CD8-positive, alpha-beta memory T cell (primary cell): ENCODE measurements at regions not wholly inside any gene's neighbourhood (a gene's known extent, or its start where the extent isn't known, plus 50 kb on each side); places are given as distances from the start of the nearest gene placed in this dataset.
A peak's percentile ranks its signal among the peaks of the same experiment; 100 is the strongest.

Experiments used
- CTCF ChIA-PET: fragments of 350-600 bp; sonication (Branson Sonifier 250); formaldehyde crosslinking; loops from one replicate; lab custom pipeline; 2021; ENCODE audit warnings: antibody characterized with exemption; lab: Charles Lee
- POLR2A ChIA-PET: fragments of 350-600 bp; sonication (Branson Sonifier 250); formaldehyde crosslinking; loops from one replicate; lab custom pipeline; 2021; ENCODE audit warnings: antibody characterized with exemption; lab: Charles Lee
- DNase-seq, 5 donors: peaks; one replicate each; pipeline versions ENCODE4 v3.0.0 to v3.0.0-alpha.2; 2020 to 2022; ENCODE audit warnings: mixed read lengths in 1 of 5
- H3K27ac ChIP-seq: one replicate; pipeline ENCODE4 v1.7.0; 2013; ENCODE audit warnings: low read depth, mild to moderate bottlenecking, low read length, moderate library complexity
- H3K27me3 ChIP-seq: 2 replicates; pipeline ENCODE4 v1.7.0; 2013; ENCODE audit warnings: low read length, mild to moderate bottlenecking; ENCODE audit not compliant: insufficient read depth, poor library complexity, severe bottlenecking
- H3K36me3 ChIP-seq: 2 replicates; pipeline ENCODE4 v1.7.0; 2013; ENCODE audit warnings: mild to moderate bottlenecking, low read length, moderate library complexity; ENCODE audit not compliant: insufficient read depth
- H3K4me1 ChIP-seq: 2 replicates; pipeline ENCODE4 v1.7.0; 2013; ENCODE audit warnings: mild to moderate bottlenecking, low read length, moderate library complexity; ENCODE audit not compliant: insufficient read depth
- H3K4me3 ChIP-seq: 2 replicates; pipeline ENCODE4 v1.7.0; 2013; ENCODE audit warnings: mild to moderate bottlenecking, low read length
- H3K9me3 ChIP-seq: 2 replicates; pipeline ENCODE4 v1.7.0; 2013; ENCODE audit warnings: mild to moderate bottlenecking, low read length
- H3K27ac Mint-ChIP-seq, 8 donors: one replicate each; pipeline ENCODE4 v1.8.0; 2020 to 2021; ENCODE audit warnings: mixed read lengths in 8 of 8, mild to moderate bottlenecking in 6 of 8, inconsistent platforms in 3 of 8, moderate library complexity in 3 of 8
- H3K27me3 Mint-ChIP-seq, 2 donors: one replicate each; pipeline ENCODE4 v1.8.0; 2020 to 2021; ENCODE audit warnings: mixed read lengths in 2 of 2, mild to moderate bottlenecking in 1 of 2, moderate library complexity in 1 of 2
- H3K36me3 Mint-ChIP-seq, 3 donors: one replicate each; pipeline ENCODE4 v1.8.0; 2020 to 2021; ENCODE audit warnings: mixed read lengths in 3 of 3, inconsistent platforms in 1 of 3, mild to moderate bottlenecking in 1 of 3
- H3K4me1 Mint-ChIP-seq, 3 donors: one replicate each; pipeline ENCODE4 v1.8.0; 2020 to 2021; ENCODE audit warnings: mixed read lengths in 3 of 3, inconsistent platforms in 1 of 3, mild to moderate bottlenecking in 1 of 3
- H3K4me3 Mint-ChIP-seq, 7 donors: one replicate each; pipeline ENCODE4 v1.8.0; 2020 to 2021; ENCODE audit warnings: mixed read lengths in 7 of 7, mild to moderate bottlenecking in 6 of 7, moderate library complexity in 4 of 7, inconsistent platforms in 2 of 7
- H3K9me3 Mint-ChIP-seq, 5 donors: one replicate each; pipeline ENCODE4 v1.8.0; 2020 to 2022; ENCODE audit warnings: mixed read lengths in 5 of 5, mild to moderate bottlenecking in 3 of 5, moderate library complexity in 2 of 5, inconsistent platforms in 1 of 5

DNA sequence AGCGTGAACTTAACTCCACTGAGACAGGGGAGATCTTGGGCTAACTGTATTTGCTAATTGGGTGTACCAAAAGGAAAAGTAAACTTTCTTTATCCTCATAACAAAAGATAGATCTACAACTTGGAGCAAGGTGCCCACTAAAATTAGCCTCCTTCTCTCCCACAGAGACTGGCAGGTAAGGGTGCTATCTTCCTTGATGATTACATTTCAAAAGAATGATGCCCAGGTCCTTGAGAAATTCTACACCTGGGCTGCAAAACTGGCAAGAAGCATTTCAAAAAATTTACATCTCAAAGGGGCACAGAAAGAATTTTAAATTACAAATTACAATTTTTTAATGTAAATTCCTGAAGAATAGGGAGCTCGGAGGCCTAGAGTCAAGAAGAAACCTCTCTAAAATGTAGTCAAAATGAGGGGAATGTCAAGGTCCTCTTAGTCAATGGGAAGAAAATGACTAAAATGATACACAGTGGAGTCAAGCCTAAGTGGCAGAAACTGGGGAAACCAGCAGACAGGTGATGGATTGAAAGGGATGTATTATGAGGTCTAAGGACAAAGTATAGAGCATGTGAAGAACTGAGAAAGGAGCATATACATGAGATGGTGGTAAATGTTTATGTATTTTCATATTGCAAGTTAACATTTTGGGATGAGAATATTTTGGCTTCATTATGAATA lies 348.3 kb upstream of the TUSC1 start:
- Histone ChIP-seq H3K27me3 (no peaks in the 10 kb centered on the region), H3K9me3 (no peaks in the 10 kb centered on the region), H3K36me3 (no peaks in the 10 kb centered on the region), H3K27ac (no peak overlapping the region), H3K4me3 (no peak overlapping the region), H3K4me1 (no peaks in the 10 kb centered on the region)
- H3K27me3 Mint-ChIP-seq: peaks cover 0 to 2% of the 10 kb centered on the region in 2 donors
- H3K9me3 Mint-ChIP-seq: peaks cover 7 to 27% (median 12%) of the 10 kb centered on the region in 5 donors
- POLR2A ChIA-PET: no interaction called here
- DNase-seq: no peak
- H3K4me3 Mint-ChIP-seq: no peak overlapping the region
- H3K27ac Mint-ChIP-seq: no peak overlapping the region
- H3K36me3 Mint-ChIP-seq: no peaks in the 10 kb centered on the region
- CTCF ChIA-PET: no interaction called here
- no peaks in the 10 kb centered on the region for H3K4me1 Mint-ChIP-seq

DNA sequence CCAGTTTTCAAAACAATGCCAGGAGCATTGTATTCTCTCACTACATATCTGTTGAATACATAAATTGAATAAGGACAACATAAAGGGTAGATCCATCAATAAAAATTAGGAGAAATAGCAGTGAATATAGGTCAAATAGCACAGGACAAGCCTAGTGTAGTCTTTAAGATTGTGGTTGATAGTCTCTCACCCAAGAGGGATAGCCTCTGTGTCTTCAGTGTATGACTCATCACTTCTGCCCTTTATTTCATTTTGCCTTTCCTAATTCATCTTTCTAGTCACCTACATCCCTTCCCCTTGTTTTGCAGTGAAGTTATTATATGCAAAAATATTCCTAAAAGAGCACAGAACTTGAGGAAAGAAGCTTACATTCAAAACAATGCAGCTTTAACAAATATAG lies 335.0 kb upstream of the TUSC1 start:
- peaks cover 2 to 40% (median 17%) of the 10 kb centered on the region in 5 donors for H3K9me3 Mint-ChIP-seq
- no peaks in the 10 kb centered on the region for H3K9me3 ChIP-seq
- no peak overlapping the region for H3K27ac ChIP-seq
- H3K36me3 Mint-ChIP-seq: no peaks in the 10 kb centered on the region
- H3K4me3 ChIP-seq: no peak overlapping the region
- DNase-seq: no peak
- H3K27me3 ChIP-seq: no peaks in the 10 kb centered on the region
- no peak overlapping the region for H3K4me3 Mint-ChIP-seq
- H3K27ac Mint-ChIP-seq: no peak overlapping the region
- ChIA-PET POLR2A (no interaction called here), CTCF (no interaction called here)
- H3K4me1 ChIP-seq: no peaks in the 10 kb centered on the region
- H3K27me3 Mint-ChIP-seq: no peaks in the 10 kb centered on the region
- no peaks in the 10 kb centered on the region for H3K4me1 Mint-ChIP-seq
- no peaks in the 10 kb centered on the region for H3K36me3 ChIP-seq

DNA sequence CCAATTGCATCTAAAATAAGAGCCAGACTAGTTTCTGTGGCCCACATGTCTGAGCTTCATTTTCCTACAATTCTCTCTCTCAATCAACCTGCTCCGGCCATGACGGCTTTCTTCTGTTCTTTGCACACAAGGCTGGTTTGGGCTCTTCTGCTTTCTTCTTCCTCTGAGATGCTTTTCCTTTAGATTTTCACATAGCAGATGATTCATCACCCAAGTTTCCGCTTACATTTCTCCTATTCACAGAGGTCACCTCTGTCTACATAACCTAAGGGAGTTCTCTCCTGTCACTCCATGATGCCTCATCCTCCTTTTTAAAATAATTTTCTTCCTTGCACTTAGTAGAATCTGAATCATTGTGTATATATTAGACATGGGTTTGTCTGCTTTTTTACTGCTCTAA lies 334.6 kb upstream of the TUSC1 start:
- Mint-ChIP-seq H3K4me1 (no peaks in the 10 kb centered on the region), H3K36me3 (no peaks in the 10 kb centered on the region), H3K4me3 (no peak overlapping the region), H3K9me3 (peaks cover 2 to 40% (median 20%) of the 10 kb centered on the region in 5 donors), H3K27ac (no peak overlapping the region), H3K27me3 (no peaks in the 10 kb centered on the region)
- POLR2A ChIA-PET: no interaction called here
- no peak for DNase-seq
- H3K27me3 ChIP-seq: no peaks in the 10 kb centered on the region
- H3K9me3 ChIP-seq: no peaks in the 10 kb centered on the region
- H3K4me3 ChIP-seq: no peak overlapping the region
- CTCF ChIA-PET: no interaction called here
- no peaks in the 10 kb centered on the region for H3K4me1 ChIP-seq
- H3K36me3 ChIP-seq: no peaks in the 10 kb centered on the region
- no peak overlapping the region for H3K27ac ChIP-seq

DNA sequence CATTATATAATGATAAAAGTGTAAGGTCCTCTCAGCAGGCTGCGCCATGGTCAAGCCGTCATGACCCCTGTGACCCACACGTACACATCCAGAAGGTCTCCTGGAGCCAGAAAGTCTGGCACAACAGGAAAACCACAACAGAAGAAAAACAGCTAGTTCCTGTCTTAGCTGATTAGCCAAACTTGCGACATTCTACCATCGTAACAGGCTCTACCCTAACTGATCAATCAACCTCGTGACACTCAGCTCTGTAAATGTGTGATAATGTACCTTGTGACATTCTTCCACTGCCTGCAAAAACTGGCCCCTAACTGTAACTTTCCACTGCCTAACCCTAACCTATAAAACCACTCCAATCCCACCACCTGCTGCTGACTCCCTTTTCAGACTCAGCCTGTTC lies 316.4 kb upstream of the TUSC1 start:
- H3K4me3 ChIP-seq: no peak overlapping the region
- Mint-ChIP-seq H3K9me3 (peaks cover 19 to 37% (median 29%) of the 10 kb centered on the region in 5 donors), H3K27ac (no peak overlapping the region), H3K27me3 (no peaks in the 10 kb centered on the region), H3K4me3 (no peak overlapping the region), H3K36me3 (no peaks in the 10 kb centered on the region), H3K4me1 (peaks cover 0 to 2% (median 0%) of the 10 kb centered on the region in 3 donors)
- DNase-seq: no peak
- no peak overlapping the region for H3K27ac ChIP-seq
- no peaks in the 10 kb centered on the region for H3K36me3 ChIP-seq
- ChIA-PET POLR2A (no interaction called here), CTCF (no interaction called here)
- H3K9me3 ChIP-seq: no peaks in the 10 kb centered on the region
- no peaks in the 10 kb centered on the region for H3K4me1 ChIP-seq
- H3K27me3 ChIP-seq: no peaks in the 10 kb centered on the region

DNA sequence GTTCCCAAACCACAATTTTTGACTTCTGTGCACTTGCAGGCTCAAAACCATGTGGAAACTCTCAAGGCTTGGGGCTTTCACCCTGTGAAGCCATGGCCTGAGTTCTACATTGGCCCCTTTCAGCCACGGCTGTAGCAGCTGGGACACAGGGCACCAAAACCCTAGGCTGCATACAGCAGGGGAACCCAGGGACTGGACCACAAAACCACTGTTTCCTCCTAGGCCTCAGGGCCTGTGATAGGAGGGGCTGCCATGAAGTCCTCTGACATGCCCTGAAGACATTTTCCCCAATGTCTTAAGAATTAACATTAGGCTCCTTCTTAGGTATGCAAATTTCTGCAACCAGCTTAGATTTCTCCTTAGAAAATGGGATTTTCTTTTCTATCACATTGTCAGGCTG lies 312.1 kb upstream of the TUSC1 start:
- Histone ChIP-seq H3K27ac (no peak overlapping the region), H3K27me3 (no peaks in the 10 kb centered on the region), H3K4me3 (no peak overlapping the region), H3K4me1 (no peaks in the 10 kb centered on the region), H3K36me3 (no peaks in the 10 kb centered on the region), H3K9me3 (no peaks in the 10 kb centered on the region)
- H3K4me1 Mint-ChIP-seq: no peaks in the 10 kb centered on the region
- H3K36me3 Mint-ChIP-seq: no peaks in the 10 kb centered on the region
- no peaks in the 10 kb centered on the region for H3K27me3 Mint-ChIP-seq
- POLR2A ChIA-PET: no interaction called here
- CTCF ChIA-PET: no interaction called here
- peak overlapping the region in 1 of 8 donors; percentile 27 for H3K27ac Mint-ChIP-seq
- H3K4me3 Mint-ChIP-seq: no peak overlapping the region
- peaks cover 29 to 49% (median 41%) of the 10 kb centered on the region in 5 donors for H3K9me3 Mint-ChIP-seq
- DNase-seq: no peak

DNA sequence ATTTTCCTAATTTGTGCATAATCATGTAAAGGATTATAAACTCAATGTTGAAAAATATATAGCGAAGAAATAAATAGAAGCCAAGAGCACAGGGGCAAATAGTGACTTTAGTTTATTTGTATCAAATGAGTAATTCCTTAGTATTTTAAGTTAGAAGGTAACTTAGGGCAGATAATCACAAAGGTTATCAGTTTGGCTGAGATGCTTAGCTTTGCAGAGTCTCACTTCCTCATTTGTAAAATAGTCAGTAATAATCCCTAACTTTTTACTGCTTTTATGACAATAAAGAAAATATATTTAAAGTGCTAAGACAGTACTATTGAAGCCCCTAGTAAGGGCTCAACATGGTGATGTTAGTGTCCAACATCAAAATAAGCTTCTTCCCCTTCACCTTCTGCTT lies 297.4 kb upstream of the TUSC1 start:
- ChIA-PET CTCF (no interaction called here), POLR2A (no interaction called here)
- Mint-ChIP-seq H3K4me3 (no peak overlapping the region), H3K4me1 (no peaks in the 10 kb centered on the region), H3K27ac (no peak overlapping the region), H3K36me3 (no peaks in the 10 kb centered on the region), H3K27me3 (no peaks in the 10 kb centered on the region), H3K9me3 (peaks cover 2 to 17% (median 9%) of the 10 kb centered on the region in 5 donors)
- Histone ChIP-seq H3K4me3 (no peak overlapping the region), H3K9me3 (no peaks in the 10 kb centered on the region), H3K4me1 (no peaks in the 10 kb centered on the region), H3K27me3 (no peaks in the 10 kb centered on the region), H3K27ac (no peak overlapping the region), H3K36me3 (no peaks in the 10 kb centered on the region)
- no peak for DNase-seq

DNA sequence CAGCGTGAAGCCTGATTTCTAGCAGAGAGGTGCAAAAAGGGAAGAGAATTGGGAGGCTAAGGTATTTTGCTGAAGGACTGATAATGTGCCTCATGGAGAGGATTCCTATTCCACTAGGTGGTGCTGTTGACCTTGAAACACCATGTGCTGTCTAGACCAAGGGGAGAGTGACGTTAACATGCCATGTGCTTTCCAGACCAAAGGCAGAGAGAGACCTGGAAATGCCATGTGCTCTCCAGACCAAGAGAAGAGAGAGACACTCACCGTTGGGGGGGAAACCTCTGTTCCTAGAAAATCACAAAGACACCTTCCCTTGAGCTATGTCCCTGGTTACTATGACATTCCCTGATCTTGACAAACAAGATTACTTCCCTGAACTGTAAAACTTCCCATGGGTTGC lies 286.0 kb upstream of the TUSC1 start:
- H3K36me3 Mint-ChIP-seq: no peaks in the 10 kb centered on the region
- POLR2A ChIA-PET: no interaction called here
- no peaks in the 10 kb centered on the region for H3K27me3 Mint-ChIP-seq
- Histone ChIP-seq H3K9me3 (peaks cover 5% of the 10 kb centered on the region), H3K27ac (no peak overlapping the region), H3K27me3 (no peaks in the 10 kb centered on the region), H3K36me3 (no peaks in the 10 kb centered on the region), H3K4me3 (no peak overlapping the region), H3K4me1 (no peaks in the 10 kb centered on the region)
- no peaks in the 10 kb centered on the region for H3K4me1 Mint-ChIP-seq
- CTCF ChIA-PET: no interaction called here
- no peak overlapping the region for H3K4me3 Mint-ChIP-seq
- no peak overlapping the region for H3K27ac Mint-ChIP-seq
- no peak for DNase-seq
- H3K9me3 Mint-ChIP-seq: peaks cover 16 to 29% (median 18%) of the 10 kb centered on the region in 5 donors

DNA sequence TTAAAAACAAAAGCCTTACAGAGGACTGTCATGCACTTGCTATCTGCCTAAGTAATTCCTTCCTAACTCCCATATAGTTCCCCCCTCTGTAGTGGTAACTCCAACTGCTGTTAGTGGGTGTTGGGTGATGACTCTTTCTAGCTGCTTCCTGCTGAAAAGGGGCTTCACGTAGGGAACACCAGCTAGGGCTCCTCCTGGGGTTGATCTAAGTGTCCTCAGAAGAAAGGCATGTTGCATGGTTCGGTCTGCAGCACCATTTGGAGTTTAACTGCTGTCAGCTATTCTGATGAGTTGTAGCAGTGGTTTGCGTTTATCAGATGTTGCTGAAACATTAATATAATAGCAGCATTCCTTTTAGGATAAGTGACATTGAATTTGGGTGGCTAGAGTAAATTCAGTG lies 281.9 kb upstream of the TUSC1 start:
- no peak overlapping the region for H3K4me3 Mint-ChIP-seq
- H3K27me3 ChIP-seq: no peaks in the 10 kb centered on the region
- no peaks in the 10 kb centered on the region for H3K4me1 ChIP-seq

More for the DNA sequence above, 281.9 kb upstream of the TUSC1 start:
- H3K36me3 Mint-ChIP-seq: peaks cover 0 to 2% (median 0%) of the 10 kb centered on the region in 3 donors
- Histone ChIP-seq H3K36me3 (no peaks in the 10 kb centered on the region), H3K9me3 (peaks cover 5% of the 10 kb centered on the region), H3K4me3 (no peak overlapping the region), H3K27ac (no peak overlapping the region)
- POLR2A ChIA-PET: no interaction called here
- H3K27me3 Mint-ChIP-seq: no peaks in the 10 kb centered on the region
- no peak overlapping the region for H3K27ac Mint-ChIP-seq
- no peaks in the 10 kb centered on the region for H3K4me1 Mint-ChIP-seq
- CTCF ChIA-PET: no interaction called here
- no peak for DNase-seq
- H3K9me3 Mint-ChIP-seq: peaks cover 9 to 31% (median 12%) of the 10 kb centered on the region in 5 donors
